ENCODE measurements at regions not wholly inside any gene's neighbourhood (a gene's known extent, or its start where the extent isn't known, plus 50 kb on each side); places are given as distances from the start of the nearest gene placed in this dataset.

- no peak for DNase-seq
- Histone ChIP-seq H3K4me3 (no peak overlapping the region), H3K36me3 (no peaks in the 10 kb centered on the region)
Observed at GRCh38 chr3:43969944-43970343, 271.7 kb upstream of the TOPAZ1 start.

GRCh38 chr3:43970351-43970750 lies 271.3 kb upstream of the TOPAZ1 start:
- no peak for DNase-seq
- H3K4me3 ChIP-seq = no peak overlapping the region
- no peaks in the 10 kb centered on the region for H3K27me3 ChIP-seq
- no peaks in the 10 kb centered on the region for H3K9me3 ChIP-seq
- H3K36me3 ChIP-seq = no peaks in the 10 kb centered on the region

More at GRCh38 chr3:43969944-43970343, 271.7 kb upstream of the TOPAZ1 start:
- Histone ChIP-seq H3K27me3 (no peaks in the 10 kb centered on the region), H3K9me3 (no peaks in the 10 kb centered on the region)

GRCh38 chr3:43970920-43971319 lies 270.8 kb upstream of the TOPAZ1 start:
- no peaks in the 10 kb centered on the region for H3K27me3 ChIP-seq
- no peaks in the 10 kb centered on the region for H3K36me3 ChIP-seq
- no peak overlapping the region for H3K4me3 ChIP-seq
- no peak for DNase-seq
- no peaks in the 10 kb centered on the region for H3K9me3 ChIP-seq

- H3K36me3 ChIP-seq = no peaks in the 10 kb centered on the region
- no peak overlapping the region for H3K4me3 ChIP-seq
- DNase-seq = no peak
- no peaks in the 10 kb centered on the region for H3K27me3 ChIP-seq
- no peaks in the 10 kb centered on the region for H3K9me3 ChIP-seq
Observed at GRCh38 chr3:43971486-43971885, 270.2 kb upstream of the TOPAZ1 start.

DNA sequence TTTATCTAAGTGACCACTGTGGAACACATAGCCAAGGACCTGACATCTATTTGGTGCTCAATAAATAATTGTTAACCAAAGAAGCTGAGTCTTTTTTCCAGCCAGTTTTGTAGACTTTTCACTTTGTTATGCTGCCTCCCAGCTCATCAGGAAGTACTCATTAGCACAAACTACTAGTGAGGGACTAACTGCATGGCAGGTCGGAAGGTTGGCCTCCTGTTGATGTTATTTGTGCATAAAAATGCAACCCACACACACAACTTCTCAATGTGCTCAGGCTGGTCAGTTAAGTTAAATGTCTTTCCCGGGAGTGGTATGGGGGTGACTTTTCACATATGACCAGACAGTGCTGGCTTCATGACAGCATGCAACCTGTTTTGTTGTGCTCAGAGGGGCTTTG lies 263.0 kb upstream of the TOPAZ1 start:
- no peaks in the 10 kb centered on the region for H3K27me3 ChIP-seq
- H3K4me3 ChIP-seq = no peak overlapping the region
- no peaks in the 10 kb centered on the region for H3K36me3 ChIP-seq
- DNase-seq = no peak
- H3K9me3 ChIP-seq = no peaks in the 10 kb centered on the region

DNA sequence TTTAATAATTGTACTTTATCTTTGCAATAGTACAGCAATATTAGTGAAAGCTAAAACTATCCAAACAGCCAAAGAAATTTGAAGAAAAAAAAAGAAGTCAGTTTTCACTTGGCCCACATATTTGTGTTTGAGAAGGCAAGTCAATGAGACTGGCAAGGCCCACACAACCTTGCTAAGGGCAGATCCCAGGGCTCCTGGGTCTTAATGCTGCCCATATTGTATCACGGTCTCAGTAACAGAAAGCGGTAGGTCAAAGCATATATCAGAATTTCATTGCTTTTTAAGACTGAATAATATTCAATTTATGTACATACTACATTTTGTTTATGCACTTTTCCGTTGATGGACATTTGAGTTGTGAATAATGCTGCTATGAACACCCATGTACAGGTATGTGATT lies 262.0 kb upstream of the TOPAZ1 start:
- no peak for DNase-seq
- Histone ChIP-seq H3K4me3 (no peak overlapping the region), H3K27me3 (no peaks in the 10 kb centered on the region), H3K9me3 (no peaks in the 10 kb centered on the region), H3K36me3 (no peaks in the 10 kb centered on the region)

- no peaks in the 10 kb centered on the region for H3K9me3 ChIP-seq
- peaks cover 48% of the 10 kb centered on the region for H3K27me3 ChIP-seq
- no peak overlapping the region for H3K4me3 ChIP-seq
- peak; percentile 9 for DNase-seq
- H3K36me3 ChIP-seq = no peaks in the 10 kb centered on the region
Observed at GRCh38 chr3:43994657-43995546, 246.8 kb upstream of the TOPAZ1 start.

GRCh38 chr3:43995547-43996378 lies 245.9 kb upstream of the TOPAZ1 start:
- H3K36me3 ChIP-seq = no peaks in the 10 kb centered on the region
- peaks cover 48% of the 10 kb centered on the region for H3K27me3 ChIP-seq
- DNase-seq = no peak
- H3K9me3 ChIP-seq = no peaks in the 10 kb centered on the region
- H3K4me3 ChIP-seq = no peak overlapping the region

- Histone ChIP-seq H3K36me3 (no peaks in the 10 kb centered on the region), H3K9me3 (no peaks in the 10 kb centered on the region), H3K27me3 (peaks cover 49% of the 10 kb centered on the region), H3K4me3 (no peak overlapping the region)
- peak; percentile 18 for DNase-seq
Observed at GRCh38 chr3:43996379-43997301, 245.0 kb upstream of the TOPAZ1 start.

GRCh38 chr3:43997316-43997715 lies 244.4 kb upstream of the TOPAZ1 start:
- H3K27me3 ChIP-seq = peaks cover 51% of the 10 kb centered on the region
- H3K36me3 ChIP-seq = no peaks in the 10 kb centered on the region
- H3K9me3 ChIP-seq = no peaks in the 10 kb centered on the region
- DNase-seq = no peak
- H3K4me3 ChIP-seq = no peak overlapping the region

- DNase-seq = no peak
- Histone ChIP-seq H3K4me3 (no peak overlapping the region), H3K27me3 (peaks cover 51% of the 10 kb centered on the region), H3K36me3 (no peaks in the 10 kb centered on the region), H3K9me3 (no peaks in the 10 kb centered on the region)
Observed at GRCh38 chr3:43997788-43998369, 243.8 kb upstream of the TOPAZ1 start.

DNA sequence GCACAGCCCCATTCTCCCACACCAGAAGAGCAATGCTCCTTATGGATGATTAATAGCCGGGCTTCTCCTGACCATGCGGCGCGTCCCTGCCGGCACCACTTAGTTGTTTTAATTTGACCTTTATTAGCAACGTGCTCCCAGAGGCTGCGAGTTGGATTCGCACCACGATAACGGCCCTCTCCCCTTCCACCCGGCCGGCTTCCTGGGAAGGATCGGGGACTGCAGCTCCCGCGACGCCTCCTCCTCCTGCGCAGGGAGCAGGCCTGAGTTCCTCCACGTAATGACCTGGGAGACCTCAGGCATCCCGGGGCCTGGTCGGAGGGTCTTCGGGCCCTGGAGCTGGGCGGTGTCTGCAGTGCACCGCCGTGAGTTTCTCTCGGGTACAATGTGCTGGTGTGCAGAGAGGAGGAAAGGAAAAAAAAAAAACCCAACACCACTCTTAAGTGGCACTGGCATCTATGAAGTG lies 243.3 kb upstream of the TOPAZ1 start:
- Histone ChIP-seq H3K36me3 (no peaks in the 10 kb centered on the region), H3K27me3 (peaks cover 51% of the 10 kb centered on the region), H3K4me3 (no peak overlapping the region), H3K9me3 (no peaks in the 10 kb centered on the region)
- no peak for DNase-seq

GRCh38 chr3:43998836-43999727 lies 242.6 kb upstream of the TOPAZ1 start:
- Histone ChIP-seq H3K4me3 (peak overlapping the region; percentile 13; the same call in 1 of the 2 replicates), H3K27me3 (peaks cover 51% of the 10 kb centered on the region), H3K36me3 (no peaks in the 10 kb centered on the region), H3K9me3 (no peaks in the 10 kb centered on the region)
- peak; percentile 10 for DNase-seq

DNA sequence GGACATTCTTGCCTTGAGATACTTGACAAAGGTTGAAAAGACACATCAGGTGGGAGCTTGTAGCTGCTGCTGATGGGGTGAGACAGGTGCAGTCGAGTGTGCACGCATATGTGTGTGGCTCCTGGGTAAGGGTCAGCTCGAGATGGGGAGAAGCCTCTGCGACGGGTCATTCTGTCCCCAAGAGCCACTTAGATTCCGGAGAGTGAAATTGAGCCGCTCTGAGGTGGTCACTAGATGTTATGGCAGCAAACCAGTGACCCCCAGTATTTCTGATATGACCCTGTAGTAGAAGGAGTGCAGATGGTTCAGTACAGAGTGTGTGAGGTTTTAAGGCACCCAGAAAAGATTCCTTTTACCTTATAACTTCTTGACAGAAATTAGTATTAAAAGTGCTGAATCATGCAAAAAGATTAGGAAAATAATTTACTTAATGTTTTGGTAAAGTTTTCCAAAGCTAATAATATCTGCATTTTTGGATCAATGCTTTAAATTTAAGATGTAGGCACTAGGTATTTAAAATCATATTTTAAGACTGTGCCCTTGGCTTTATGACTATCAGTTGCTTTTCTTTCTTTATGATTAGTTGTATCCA lies 241.9 kb upstream of the TOPAZ1 start:
- DNase-seq = no peak
- H3K36me3 ChIP-seq = no peaks in the 10 kb centered on the region
- no peaks in the 10 kb centered on the region for H3K9me3 ChIP-seq
- peaks cover 49% of the 10 kb centered on the region for H3K27me3 ChIP-seq
- no peak overlapping the region for H3K4me3 ChIP-seq

- peaks cover 42% of the 10 kb centered on the region for H3K27me3 ChIP-seq
Observed at GRCh38 chr3:44000586-44000985, 241.1 kb upstream of the TOPAZ1 start.

More at GRCh38 chr3:44000586-44000985, 241.1 kb upstream of the TOPAZ1 start:
- Histone ChIP-seq H3K36me3 (no peaks in the 10 kb centered on the region), H3K4me3 (no peak overlapping the region), H3K9me3 (no peaks in the 10 kb centered on the region)
- DNase-seq = peak; percentile 25
